ENCODE measurements at regions not wholly inside any gene's neighbourhood (a gene's known extent, or its start where the extent isn't known, plus 50 kb on each side); places are given as distances from the start of the nearest gene placed in this dataset.

- WGBS (ENCODE audit: insufficient coverage) = 61% methylated on average over 5 of the region's 8 CpGs
- Mint-ChIP-seq H3K4me3 (no peak overlapping the region), H3K9me3 (peaks cover 0 to 13% (median 11%) of the 10 kb centered on the region in 3 donors), H3K27ac (no peak overlapping the region), H3K36me3 (no peaks in the 10 kb centered on the region), H3K27me3 (no peaks in the 10 kb centered on the region), H3K4me1 (no peaks in the 10 kb centered on the region)
- ChIA-PET POLR2A (no interaction called here), CTCF (interaction anchor here in 1 of 2 donors (0.6 kb wide), 1 partner anchor 250 kb away, joined by 5 read pairs; no protein-coding TSS in a partner anchor)
- H3K27me3 ChIP-seq (replicated peaks in 1 of 2; ENCODE audit: control insufficient read depth in 2 of 2, extremely low read depth in 1 of 2, insufficient read depth in 2 of 2, low read length in 1 of 2) = no peaks in the 10 kb centered on the region
- no peak overlapping the region for H3K4me3 ChIP-seq (ENCODE audit: control insufficient read depth in 1 of 2, extremely low read depth in 1 of 2, low read length in 1 of 2)
- no peak overlapping the region for H3K27ac ChIP-seq (ENCODE audit: low read length)
- no peaks in the 10 kb centered on the region for H3K4me1 ChIP-seq (ENCODE audit: control insufficient read depth in 1 of 2, extremely low read depth in 1 of 2, insufficient read depth in 2 of 2, low read length in 2 of 2)
- ATAC-seq (replicated peaks in 1 of 4) (no peak), DNase-seq (no peak)
- no peaks in the 10 kb centered on the region for H3K36me3 ChIP-seq (ENCODE audit: control insufficient read depth in 2 of 2, extremely low read depth in 1 of 2, insufficient read depth in 1 of 2, low read length in 1 of 2)
- H3K9me3 ChIP-seq = no peaks in the 10 kb centered on the region
Measured at GRCh38 chr3:35383719-35384555, 255.4 kb upstream of the ARPP21 start.

- CTCF ChIA-PET = no interaction called here
Measured at GRCh38 chr3:35385271-35385670, 254.1 kb upstream of the ARPP21 start.

GRCh38 chr3:35389907-35390306 is 249.4 kb upstream of the ARPP21 start:
- ATAC-seq (replicated peaks in 1 of 4) = no peak

More at GRCh38 chr3:35385271-35385670, 254.1 kb upstream of the ARPP21 start:
- POLR2A ChIA-PET = no interaction called here
- peaks cover 0 to 13% (median 8%) of the 10 kb centered on the region in 3 donors for H3K9me3 Mint-ChIP-seq
- Histone ChIP-seq H3K27me3 (replicated peaks in 1 of 2; ENCODE audit: control insufficient read depth in 2 of 2, extremely low read depth in 1 of 2, insufficient read depth in 2 of 2, low read length in 1 of 2) (no peaks in the 10 kb centered on the region), H3K9me3 (no peaks in the 10 kb centered on the region), H3K36me3 (ENCODE audit: control insufficient read depth in 2 of 2, extremely low read depth in 1 of 2, insufficient read depth in 1 of 2, low read length in 1 of 2) (no peaks in the 10 kb centered on the region), H3K27ac (ENCODE audit: low read length) (no peak overlapping the region), H3K4me1 (ENCODE audit: control insufficient read depth in 1 of 2, extremely low read depth in 1 of 2, insufficient read depth in 2 of 2, low read length in 2 of 2) (no peaks in the 10 kb centered on the region), H3K4me3 (ENCODE audit: control insufficient read depth in 1 of 2, extremely low read depth in 1 of 2, low read length in 1 of 2) (no peak overlapping the region)
- H3K27ac Mint-ChIP-seq = no peak overlapping the region
- no peaks in the 10 kb centered on the region for H3K27me3 Mint-ChIP-seq
- no peaks in the 10 kb centered on the region for H3K36me3 Mint-ChIP-seq
- H3K4me1 Mint-ChIP-seq = no peaks in the 10 kb centered on the region
- no peak overlapping the region for H3K4me3 Mint-ChIP-seq
- no peak for ATAC-seq (replicated peaks in 1 of 4)
- DNase-seq = no peak

GRCh38 chr3:35392187-35392586 is 247.1 kb upstream of the ARPP21 start:
- ATAC-seq (replicated peaks in 1 of 4) = no peak
- Mint-ChIP-seq H3K27me3 (no peaks in the 10 kb centered on the region), H3K9me3 (peaks cover 5 to 15% (median 13%) of the 10 kb centered on the region in 3 donors), H3K4me1 (no peaks in the 10 kb centered on the region), H3K36me3 (no peaks in the 10 kb centered on the region), H3K27ac (no peak overlapping the region), H3K4me3 (no peak overlapping the region)
- no peak for DNase-seq
- ChIA-PET POLR2A (no interaction called here), CTCF (no interaction called here)
- H3K27ac ChIP-seq (ENCODE audit: low read length) = no peak overlapping the region
- no peaks in the 10 kb centered on the region for H3K9me3 ChIP-seq
- WGBS (ENCODE audit: insufficient coverage) = 39% methylated on average over 3 of the region's 4 CpGs
- H3K4me3 ChIP-seq (ENCODE audit: control insufficient read depth in 1 of 2, extremely low read depth in 1 of 2, low read length in 1 of 2) = no peak overlapping the region
- no peaks in the 10 kb centered on the region for H3K36me3 ChIP-seq (ENCODE audit: control insufficient read depth in 2 of 2, extremely low read depth in 1 of 2, insufficient read depth in 1 of 2, low read length in 1 of 2)
- H3K27me3 ChIP-seq (replicated peaks in 1 of 2; ENCODE audit: control insufficient read depth in 2 of 2, extremely low read depth in 1 of 2, insufficient read depth in 2 of 2, low read length in 1 of 2) = no peaks in the 10 kb centered on the region
- H3K4me1 ChIP-seq (ENCODE audit: control insufficient read depth in 1 of 2, extremely low read depth in 1 of 2, insufficient read depth in 2 of 2, low read length in 2 of 2) = peaks cover 0 to 8% of the 10 kb centered on the region in 2 experiments

More at GRCh38 chr3:35389907-35390306, 249.4 kb upstream of the ARPP21 start:
- Mint-ChIP-seq H3K4me1 (no peaks in the 10 kb centered on the region), H3K9me3 (peaks cover 5 to 19% (median 13%) of the 10 kb centered on the region in 3 donors), H3K27ac (no peak overlapping the region), H3K27me3 (no peaks in the 10 kb centered on the region), H3K36me3 (no peaks in the 10 kb centered on the region), H3K4me3 (no peak overlapping the region)
- Histone ChIP-seq H3K9me3 (no peaks in the 10 kb centered on the region), H3K36me3 (ENCODE audit: control insufficient read depth in 2 of 2, extremely low read depth in 1 of 2, insufficient read depth in 1 of 2, low read length in 1 of 2) (no peaks in the 10 kb centered on the region), H3K4me3 (ENCODE audit: control insufficient read depth in 1 of 2, extremely low read depth in 1 of 2, low read length in 1 of 2) (no peak overlapping the region), H3K27me3 (replicated peaks in 1 of 2; ENCODE audit: control insufficient read depth in 2 of 2, extremely low read depth in 1 of 2, insufficient read depth in 2 of 2, low read length in 1 of 2) (no peaks in the 10 kb centered on the region), H3K27ac (ENCODE audit: low read length) (no peak overlapping the region), H3K4me1 (ENCODE audit: control insufficient read depth in 1 of 2, extremely low read depth in 1 of 2, insufficient read depth in 2 of 2, low read length in 2 of 2) (peaks cover 0 to 4% of the 10 kb centered on the region in 2 experiments)
- CTCF ChIA-PET = no interaction called here
- DNase-seq = no peak
- POLR2A ChIA-PET = no interaction called here
- WGBS (ENCODE audit: insufficient coverage) = 40% methylated on average over 1 of the region's 2 CpGs

GRCh38 chr3:35393901-35394799 is 245.2 kb upstream of the ARPP21 start:
- no peaks in the 10 kb centered on the region for H3K4me1 Mint-ChIP-seq
- 20% methylated on average over 1 of the region's 6 CpGs for WGBS (ENCODE audit: insufficient coverage)
- no peak overlapping the region for H3K4me3 Mint-ChIP-seq
- no peaks in the 10 kb centered on the region for H3K27me3 Mint-ChIP-seq
- no peak overlapping the region for H3K27ac ChIP-seq (ENCODE audit: low read length)
- ChIA-PET CTCF (no interaction called here), POLR2A (no interaction called here)
- peaks cover 0 to 8% of the 10 kb centered on the region in 2 experiments for H3K4me1 ChIP-seq (ENCODE audit: control insufficient read depth in 1 of 2, extremely low read depth in 1 of 2, insufficient read depth in 2 of 2, low read length in 2 of 2)
- ATAC-seq (replicated peaks in 1 of 4) (no peak), DNase-seq (no peak)
- no peaks in the 10 kb centered on the region for H3K27me3 ChIP-seq (replicated peaks in 1 of 2; ENCODE audit: control insufficient read depth in 2 of 2, extremely low read depth in 1 of 2, insufficient read depth in 2 of 2, low read length in 1 of 2)
- H3K36me3 ChIP-seq (ENCODE audit: control insufficient read depth in 2 of 2, extremely low read depth in 1 of 2, insufficient read depth in 1 of 2, low read length in 1 of 2) = no peaks in the 10 kb centered on the region
- no peaks in the 10 kb centered on the region for H3K9me3 ChIP-seq
- H3K27ac Mint-ChIP-seq = no peak overlapping the region
- peaks cover 5 to 15% (median 10%) of the 10 kb centered on the region in 3 donors for H3K9me3 Mint-ChIP-seq
- no peaks in the 10 kb centered on the region for H3K36me3 Mint-ChIP-seq
- H3K4me3 ChIP-seq (ENCODE audit: control insufficient read depth in 1 of 2, extremely low read depth in 1 of 2, low read length in 1 of 2) = no peak overlapping the region

- H3K4me3 ChIP-seq (ENCODE audit: control insufficient read depth in 1 of 2, extremely low read depth in 1 of 2, low read length in 1 of 2) = no peak overlapping the region
- 0% methylated on average over 1 of the region's 1 CpG for WGBS (ENCODE audit: insufficient coverage)
- CTCF ChIA-PET = no interaction called here
- H3K4me1 ChIP-seq (ENCODE audit: control insufficient read depth in 1 of 2, extremely low read depth in 1 of 2, insufficient read depth in 2 of 2, low read length in 2 of 2) = peaks cover 0 to 8% of the 10 kb centered on the region in 2 experiments
- H3K36me3 ChIP-seq (ENCODE audit: control insufficient read depth in 2 of 2, extremely low read depth in 1 of 2, insufficient read depth in 1 of 2, low read length in 1 of 2) = no peaks in the 10 kb centered on the region
- H3K4me3 Mint-ChIP-seq = no peak overlapping the region
- H3K27me3 Mint-ChIP-seq = no peaks in the 10 kb centered on the region
- H3K27ac ChIP-seq (ENCODE audit: low read length) = no peak overlapping the region
- POLR2A ChIA-PET = no interaction called here
- no peaks in the 10 kb centered on the region for H3K36me3 Mint-ChIP-seq
- peaks cover 5 to 15% (median 10%) of the 10 kb centered on the region in 3 donors for H3K9me3 Mint-ChIP-seq
- no peaks in the 10 kb centered on the region for H3K27me3 ChIP-seq (replicated peaks in 1 of 2; ENCODE audit: control insufficient read depth in 2 of 2, extremely low read depth in 1 of 2, insufficient read depth in 2 of 2, low read length in 1 of 2)
- no peak for DNase-seq
- H3K9me3 ChIP-seq = no peaks in the 10 kb centered on the region
- ATAC-seq (replicated peaks in 1 of 4) = no peak
- H3K27ac Mint-ChIP-seq = no peak overlapping the region
- no peaks in the 10 kb centered on the region for H3K4me1 Mint-ChIP-seq
Measured at GRCh38 chr3:35394905-35395304, 244.4 kb upstream of the ARPP21 start.
